ENCODE measurements at regions not wholly inside any gene's neighbourhood (a gene's known extent, or its start where the extent isn't known, plus 50 kb on each side); places are given as distances from the start of the nearest gene placed in this dataset.

- Histone ChIP-seq H3K79me1 (ENCODE audit: low read depth, low read length) (no peaks in the 10 kb centered on the region), H3K4me1 (replicated peaks in 1 of 4; ENCODE audit: control insufficient read depth in 3 of 4, insufficient read depth in 4 of 4, low read length in 3 of 4) (peaks cover 0 to 13% (median 8%) of the 10 kb centered on the region in 4 experiments; a peak in 6 of 7 replicates), H3K27me3 (replicated peaks in 1 of 4; ENCODE audit: control insufficient read depth in 3 of 4, extremely low read depth in 1 of 4, insufficient read depth in 3 of 4, low read length in 3 of 4) (no peaks in the 10 kb centered on the region), H3K23ac (ENCODE audit: insufficient read length) (no peak overlapping the region), H2BK120ac (replicated peaks; ENCODE audit: low read depth, low read length) (no peak overlapping the region), H3K56ac (replicated peaks; ENCODE audit: insufficient read length, low read depth, low read length) (no peak overlapping the region), H3K23me2 (ENCODE audit: low read depth, low read length) (no peaks in the 10 kb centered on the region), H3K18ac (ENCODE audit: extremely low read depth, low read length) (no peak overlapping the region), H2BK15ac (ENCODE audit: low read length) (no peak overlapping the region), H2BK20ac (ENCODE audit: low read length) (no peak overlapping the region), H2AK5ac (ENCODE audit: low read depth, low read length) (no peak overlapping the region), H3K36me3 (ENCODE audit: control insufficient read depth in 2 of 4, insufficient read depth in 4 of 4, low read length in 3 of 4) (no peaks in the 10 kb centered on the region), H3K79me2 (ENCODE audit: control insufficient read depth in 1 of 2, insufficient read depth in 2 of 2, low read length in 2 of 2) (no peaks in the 10 kb centered on the region), H3K4ac (replicated peaks; ENCODE audit: insufficient read length, low read depth, low read length) (no peak overlapping the region), H4K5ac (ENCODE audit: insufficient read length, low read depth, low read length) (no peak overlapping the region), H3K4me3 (ENCODE audit: extremely low read depth in 1 of 4, insufficient read depth in 2 of 4, low read depth in 3 of 4, low read length in 4 of 4) (no peak overlapping the region), H3K4me2 (ENCODE audit: insufficient read depth in 1 of 2, low read depth in 2 of 2, low read length in 2 of 2) (no peak overlapping the region), H3K27ac (ENCODE audit: low read depth, low read length) (no peak overlapping the region), H3K14ac (ENCODE audit: insufficient read length) (no peak overlapping the region), H4K8ac (ENCODE audit: extremely low read depth, insufficient read depth, low read length) (no peak overlapping the region), H3K9ac (replicated peaks in 1 of 4; ENCODE audit: extremely low read depth in 1 of 4, low read depth in 3 of 4, low read length in 3 of 4) (no peak overlapping the region), H4K91ac (replicated peaks; ENCODE audit: insufficient read length, low read length) (no peak overlapping the region), H3K9me3 (ENCODE audit: insufficient read depth in 2 of 2, low read depth in 1 of 2, low read length in 1 of 2) (no peaks in the 10 kb centered on the region; a peak in 1 of 4 replicates), H2BK5ac (ENCODE audit: low read depth, low read length) (no peak overlapping the region), H2BK12ac (ENCODE audit: low read depth, low read length) (no peak overlapping the region), H4K20me1 (replicated peaks in 1 of 2; ENCODE audit: control insufficient read depth in 1 of 2, insufficient read depth in 2 of 2, low read length in 2 of 2) (no peaks in the 10 kb centered on the region), H2AFZ (ENCODE audit: low read length) (no peak overlapping the region)
- POLR2A ChIA-PET (ENCODE audit: partially characterized antibody): no interaction called here
- FAIRE-seq (no peak), DNase-seq (ENCODE audit: low read depth in 1 of 2, low spot score in 2 of 2) (no peak)
- CTCF ChIA-PET (ENCODE audit: partially characterized antibody): no interaction called here
- WGBS, 2 experiments (ENCODE audit: extremely low coverage in 1 of 2, insufficient coverage in 1 of 2, insufficient read length in 1 of 2, insufficient replicate concordance in 2 of 2, low coverage in 1 of 2, low lambda C conversion rate in 2 of 2, missing lambda C conversion rate in 1 of 2): 77% methylated on average over 5 of the region's 5 CpGs; no CpG with 5 or more reads in 1 of the 2 experiments
- TF ChIP-seq GTF2F1 (IDR thresholded peaks at IDR 0.05; ENCODE audit: borderline replicate concordance, low read depth, low read length) (no peak), POLR2AphosphoS5 (IDR thresholded peaks at IDR 0.05; ENCODE audit: low read depth, low read length) (no peak), KDM5A (IDR thresholded peaks at IDR 0.05; ENCODE audit: low read length) (no peak), SIRT6 (IDR thresholded peaks at IDR 0.05; ENCODE audit: low read length) (no peak), JUN (IDR thresholded peaks at IDR 0.05; ENCODE audit: low read depth, low read length) (no peak), ZNF274 (IDR thresholded peaks at IDR 0.05; ENCODE audit: borderline replicate concordance, extremely low read depth, low read length) (no peak), NANOG (IDR thresholded peaks at IDR 0.05; ENCODE audit: insufficient read depth, low read depth, low read length, poor library complexity, severe bottlenecking) (no peak), ASH2L (IDR thresholded peaks at IDR 0.05; ENCODE audit: low read length) (no peak), RXRA (IDR thresholded peaks at IDR 0.05; ENCODE audit: insufficient read depth, low read depth, low read length) (no peak), MAFK (IDR thresholded peaks at IDR 0.05; ENCODE audit: low read depth, low read length) (no peak), FOSL1 (IDR thresholded peaks at IDR 0.05; ENCODE audit: insufficient read depth, low read depth, low read length) (no peak), NRF1 (IDR thresholded peaks at IDR 0.05; ENCODE audit: low read depth, low read length) (no peak), EGR1 (IDR thresholded peaks at IDR 0.05; ENCODE audit: borderline replicate concordance, low read depth, low read length) (no peak), SAP30 (IDR thresholded peaks at IDR 0.05; ENCODE audit: insufficient read depth, insufficient replicate concordance, low read length) (no peak), RAD21 (IDR thresholded peaks at IDR 0.05 in 1 of 2, conservative IDR thresholded peaks at IDR 0.05 in 1 of 2; ENCODE audit: low read depth in 2 of 2, low read length in 2 of 2) (no peak)
Measured at GRCh38 chr10:107546986-107547385, 382.5 kb upstream of the SORCS1 start.
